ENCODE measurements at regions not wholly inside any gene's neighbourhood (a gene's known extent, or its start where the extent isn't known, plus 50 kb on each side); places are given as distances from the start of the nearest gene placed in this dataset.

DNA sequence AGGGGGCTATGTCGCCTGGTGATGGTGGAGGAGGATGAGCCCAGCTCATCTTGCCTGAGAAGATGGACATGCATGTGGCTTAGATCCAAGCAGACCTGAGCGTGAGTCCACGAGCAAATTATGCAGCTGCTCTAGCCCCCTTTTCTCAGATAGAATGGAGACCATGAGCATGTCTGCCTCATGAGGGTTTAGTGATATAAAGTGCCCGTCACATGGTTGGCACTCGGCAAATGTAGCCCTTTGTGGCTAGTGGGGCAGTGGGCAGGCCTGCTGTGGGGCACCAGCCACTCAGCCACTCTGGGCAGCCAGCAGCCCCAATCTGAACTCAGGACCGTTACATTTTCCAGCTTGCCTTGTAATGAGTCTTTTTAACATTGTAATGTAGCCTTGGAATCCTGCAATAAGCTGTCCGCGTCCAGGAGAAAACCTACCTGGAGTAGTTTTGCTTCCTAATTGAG is 92.1 kb upstream of the HS6ST1 start:
- Histone ChIP-seq H3K36me3 (ENCODE audit: control insufficient read depth, insufficient read depth, low read length) (no peaks in the 10 kb centered on the region), H3K4me3 (ENCODE audit: extremely low read depth, insufficient read depth, low read length, poor library complexity, severe bottlenecking) (no peak overlapping the region), H3K9me3 (ENCODE audit: control insufficient read depth, low read length) (no peaks in the 10 kb centered on the region), H3K4me1 (ENCODE audit: control insufficient read depth, insufficient read depth, low read length, poor library complexity, severe bottlenecking) (peaks cover 34% of the 10 kb centered on the region), H3K27ac (ENCODE audit: low read depth, low read length, severe bottlenecking) (no peak overlapping the region)
- WGBS, 2 experiments (ENCODE audit: insufficient coverage in 2 of 2), result 96 to 99% methylated on average over 5 of the region's 8 CpGs

DNA sequence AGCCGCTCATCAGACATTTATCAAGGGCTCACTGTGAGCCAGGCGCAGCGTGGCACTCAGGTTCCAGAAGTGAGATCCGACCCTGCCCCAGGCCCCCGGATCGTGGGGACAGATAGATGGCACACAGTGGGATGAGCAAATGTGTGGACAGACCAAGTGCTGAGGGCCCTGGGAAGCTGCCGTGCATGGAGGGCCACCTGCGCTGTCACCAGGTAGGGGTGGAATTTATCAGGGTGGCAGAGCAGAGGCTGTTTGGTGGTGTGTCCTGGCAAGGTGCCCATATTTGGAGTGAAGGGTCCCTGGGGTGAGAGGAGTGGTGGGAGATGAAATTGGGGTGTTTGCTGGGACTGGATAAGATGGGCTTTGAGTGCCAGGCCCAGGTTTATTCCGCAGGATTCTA is 92.8 kb upstream of the HS6ST1 start:
- Histone ChIP-seq H3K4me1 (ENCODE audit: control insufficient read depth, insufficient read depth, low read length, poor library complexity, severe bottlenecking) (peaks cover 34% of the 10 kb centered on the region), H3K27ac (ENCODE audit: low read depth, low read length, severe bottlenecking) (no peak overlapping the region), H3K9me3 (ENCODE audit: control insufficient read depth, low read length) (no peaks in the 10 kb centered on the region), H3K36me3 (ENCODE audit: control insufficient read depth, insufficient read depth, low read length) (no peaks in the 10 kb centered on the region), H3K4me3 (ENCODE audit: extremely low read depth, insufficient read depth, low read length, poor library complexity, severe bottlenecking) (no peak overlapping the region)
- 97 to 98% methylated on average over 6 to 8 of the region's 9 CpGs for WGBS, 2 experiments (ENCODE audit: insufficient coverage in 2 of 2)

DNA sequence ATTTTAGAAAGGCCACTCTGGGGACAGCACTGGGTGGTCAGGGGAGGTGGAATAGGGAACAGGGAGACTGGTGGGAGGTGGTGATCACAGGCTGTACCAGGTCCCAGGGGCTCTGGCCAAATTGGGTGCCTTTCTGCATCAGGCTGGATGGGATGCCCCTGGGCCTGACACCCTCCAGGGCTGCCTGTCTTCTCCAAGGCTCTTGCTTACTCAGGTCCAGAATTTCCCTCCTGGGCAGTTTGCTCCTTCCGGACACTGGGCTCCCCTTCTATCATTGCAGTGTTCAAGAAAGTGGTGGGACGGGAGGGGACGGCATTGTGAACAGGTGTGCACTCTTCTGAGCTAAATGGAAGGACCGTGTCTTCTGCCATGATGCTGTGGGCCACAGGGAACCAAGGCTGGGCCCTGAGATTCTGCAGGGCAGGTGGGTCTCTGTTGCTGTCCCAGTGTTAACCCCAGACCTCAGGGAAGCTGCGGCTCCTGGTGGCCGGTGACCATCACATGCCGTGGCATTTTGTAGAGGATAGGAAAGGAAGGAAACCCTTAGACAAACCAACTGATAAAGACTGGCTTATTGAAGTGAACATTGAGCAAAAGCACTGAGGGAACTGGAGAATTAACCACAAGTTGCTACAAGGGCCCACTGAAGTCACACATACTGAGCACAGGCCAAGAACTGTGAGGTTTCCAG is 93.7 kb upstream of the HS6ST1 start:
- Histone ChIP-seq H3K36me3 (ENCODE audit: control insufficient read depth, insufficient read depth, low read length) (no peaks in the 10 kb centered on the region), H3K9me3 (ENCODE audit: control insufficient read depth, low read length) (no peaks in the 10 kb centered on the region), H3K4me3 (ENCODE audit: extremely low read depth, insufficient read depth, low read length, poor library complexity, severe bottlenecking) (no peak overlapping the region), H3K4me1 (ENCODE audit: control insufficient read depth, insufficient read depth, low read length, poor library complexity, severe bottlenecking) (peaks cover 34% of the 10 kb centered on the region), H3K27ac (ENCODE audit: low read depth, low read length, severe bottlenecking) (no peak overlapping the region)
- 95% methylated on average over 6 of the region's 7 CpGs for WGBS, 2 experiments (ENCODE audit: insufficient coverage in 2 of 2)

DNA sequence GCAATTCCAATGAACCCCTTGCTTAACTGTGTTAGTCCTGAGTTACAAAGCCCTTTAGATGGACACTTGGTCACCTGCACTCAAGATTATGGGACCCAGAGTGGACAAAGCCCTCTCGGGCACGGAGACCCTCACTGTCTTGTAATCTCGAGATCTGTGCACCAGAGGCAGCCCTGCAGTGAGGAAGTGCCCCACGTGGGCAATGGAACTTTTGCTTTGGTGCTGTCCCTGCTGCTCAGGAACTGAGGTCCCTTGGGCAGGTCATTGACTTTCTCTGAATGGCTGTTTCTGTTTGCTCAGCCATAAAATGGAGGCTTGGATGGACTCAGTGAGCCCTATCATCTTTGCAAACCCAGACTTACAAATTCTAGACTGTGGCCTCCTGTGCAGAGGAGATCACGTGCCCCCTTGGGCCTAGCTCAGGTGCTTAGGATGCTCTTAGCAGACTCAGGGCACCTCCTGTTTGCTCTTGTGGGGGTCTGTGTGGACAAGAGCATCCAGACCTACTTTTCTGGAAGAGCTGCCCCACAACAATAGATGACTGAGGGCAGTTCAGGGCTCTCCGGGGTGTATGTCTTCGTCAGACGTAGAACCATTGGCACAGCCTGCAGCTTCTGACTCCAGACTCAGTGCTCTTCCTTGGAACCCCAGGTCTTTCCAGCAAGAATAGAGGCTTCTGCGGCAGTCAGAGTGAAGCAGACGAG is 94.5 kb upstream of the HS6ST1 start:
- Histone ChIP-seq H3K9me3 (ENCODE audit: control insufficient read depth, low read length) (no peaks in the 10 kb centered on the region), H3K4me1 (ENCODE audit: control insufficient read depth, insufficient read depth, low read length, poor library complexity, severe bottlenecking) (peaks cover 31% of the 10 kb centered on the region), H3K27ac (ENCODE audit: low read depth, low read length, severe bottlenecking) (no peak overlapping the region), H3K36me3 (ENCODE audit: control insufficient read depth, insufficient read depth, low read length) (no peaks in the 10 kb centered on the region), H3K4me3 (ENCODE audit: extremely low read depth, insufficient read depth, low read length, poor library complexity, severe bottlenecking) (no peak overlapping the region)
- WGBS, 2 experiments (ENCODE audit: insufficient coverage in 2 of 2), result 89 to 91% methylated on average over 9 to 10 of the region's 10 CpGs

DNA sequence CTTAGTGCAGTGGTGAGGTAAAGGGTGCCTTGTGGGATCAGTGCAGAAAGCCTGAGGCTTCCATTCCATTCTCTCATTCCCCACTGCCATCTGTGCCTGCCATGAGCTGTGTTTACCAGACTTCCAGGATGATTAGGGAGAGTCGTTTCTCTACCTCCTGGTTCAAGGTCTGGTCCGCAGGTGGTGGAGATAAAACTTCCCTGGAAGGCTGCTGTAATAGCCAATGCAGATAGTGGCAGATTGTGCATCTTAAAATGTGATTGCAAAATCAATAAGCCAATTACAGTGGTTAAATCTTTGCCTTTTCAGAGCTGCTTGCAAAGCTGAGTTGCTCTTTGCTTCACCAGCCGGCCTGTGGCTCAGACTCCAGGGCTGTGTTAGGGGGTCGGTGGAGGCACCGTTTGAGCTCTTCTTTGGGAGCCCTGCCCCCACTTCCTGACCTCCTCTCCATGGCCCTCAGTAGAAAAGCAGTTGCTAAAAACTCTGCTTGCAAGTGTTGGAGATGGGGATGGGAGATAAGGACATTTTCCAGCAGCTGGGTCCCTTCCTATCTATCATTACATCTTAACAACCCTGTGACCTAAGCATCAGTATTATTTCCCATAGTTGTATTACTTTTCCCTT is 95.2 kb upstream of the HS6ST1 start:
- Histone ChIP-seq H3K4me3 (ENCODE audit: extremely low read depth, insufficient read depth, low read length, poor library complexity, severe bottlenecking) (no peak overlapping the region), H3K4me1 (ENCODE audit: control insufficient read depth, insufficient read depth, low read length, poor library complexity, severe bottlenecking) (peaks cover 24% of the 10 kb centered on the region), H3K9me3 (ENCODE audit: control insufficient read depth, low read length) (no peaks in the 10 kb centered on the region), H3K27ac (ENCODE audit: low read depth, low read length, severe bottlenecking) (no peak overlapping the region), H3K36me3 (ENCODE audit: control insufficient read depth, insufficient read depth, low read length) (no peaks in the 10 kb centered on the region)
- WGBS, 2 experiments (ENCODE audit: insufficient coverage in 2 of 2), result 44% methylated on average over 3 to 4 of the region's 5 CpGs

DNA sequence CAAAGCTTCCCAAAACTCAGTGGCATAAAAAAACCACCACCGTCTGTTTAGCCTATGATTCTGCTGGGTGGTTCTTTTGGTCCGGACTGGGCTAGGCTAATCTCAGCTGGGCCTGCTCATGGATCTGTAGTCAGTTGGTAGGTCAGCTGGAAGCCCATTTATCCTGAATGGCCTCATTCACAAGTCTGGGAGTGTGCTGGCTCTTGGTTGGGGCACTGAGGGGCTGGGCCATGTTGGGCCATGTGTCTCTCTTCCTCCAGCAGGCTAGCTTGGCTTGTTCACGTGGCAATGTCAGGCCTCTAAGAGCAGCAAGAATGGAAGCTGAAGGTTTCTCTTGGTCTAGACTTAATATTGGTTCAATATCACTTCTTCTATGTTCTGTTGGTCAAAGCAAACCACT is 95.7 kb upstream of the HS6ST1 start:
- Histone ChIP-seq H3K9me3 (ENCODE audit: control insufficient read depth, low read length) (no peaks in the 10 kb centered on the region), H3K4me1 (ENCODE audit: control insufficient read depth, insufficient read depth, low read length, poor library complexity, severe bottlenecking) (peaks cover 19% of the 10 kb centered on the region), H3K4me3 (ENCODE audit: extremely low read depth, insufficient read depth, low read length, poor library complexity, severe bottlenecking) (no peak overlapping the region), H3K36me3 (ENCODE audit: control insufficient read depth, insufficient read depth, low read length) (no peaks in the 10 kb centered on the region), H3K27ac (ENCODE audit: low read depth, low read length, severe bottlenecking) (no peak overlapping the region)
- WGBS, 2 experiments (ENCODE audit: insufficient coverage in 2 of 2), result 71 to 91% methylated on average over 2 of the region's 3 CpGs

DNA sequence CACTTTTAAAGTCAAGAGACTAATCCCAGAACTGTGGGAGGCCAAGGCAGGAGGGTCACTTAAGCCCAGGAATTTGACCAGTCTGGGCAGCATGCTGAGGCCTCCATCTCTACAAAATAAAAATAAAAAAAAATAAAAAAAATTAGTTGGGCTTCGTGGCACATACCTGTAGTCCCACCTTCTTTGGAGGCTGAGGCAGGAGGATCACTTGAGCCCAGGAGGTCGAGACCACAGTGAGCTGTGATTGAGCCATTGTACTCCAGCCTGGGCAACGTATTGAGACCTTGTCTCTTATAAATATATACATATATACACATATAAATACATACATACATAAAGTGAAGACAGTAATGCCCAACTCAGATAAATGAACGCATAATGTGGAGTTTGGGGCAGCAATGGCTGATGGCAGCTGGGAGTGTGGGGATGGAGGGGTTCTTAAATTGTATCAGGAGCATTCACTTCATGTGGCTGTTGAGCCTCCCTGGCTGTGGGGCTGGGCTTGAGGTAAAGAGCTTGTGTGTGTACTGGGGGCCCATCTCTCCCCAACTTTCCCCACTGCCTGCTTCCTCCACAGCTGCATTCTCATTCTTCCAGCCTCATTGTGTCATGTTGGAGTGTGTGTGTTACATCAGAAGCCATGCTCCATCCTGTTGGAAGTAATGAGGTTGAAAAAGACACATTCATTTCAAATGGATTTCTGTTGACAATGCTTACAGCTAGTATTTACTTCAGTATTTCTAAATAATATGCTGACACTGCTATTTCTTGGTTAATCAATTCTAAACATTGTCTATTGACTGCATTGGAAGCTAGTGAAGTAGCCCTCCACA is 96.5 kb upstream of the HS6ST1 start:
- no peaks in the 10 kb centered on the region for H3K36me3 ChIP-seq (ENCODE audit: control insufficient read depth, insufficient read depth, low read length)
- WGBS, 2 experiments (ENCODE audit: insufficient coverage in 2 of 2), result 100% methylated on average over 1 of the region's 4 CpGs
- no peak overlapping the region for H3K27ac ChIP-seq (ENCODE audit: low read depth, low read length, severe bottlenecking)
- H3K4me1 ChIP-seq (ENCODE audit: control insufficient read depth, insufficient read depth, low read length, poor library complexity, severe bottlenecking), result peaks cover 15% of the 10 kb centered on the region
- no peaks in the 10 kb centered on the region for H3K9me3 ChIP-seq (ENCODE audit: control insufficient read depth, low read length)
- H3K4me3 ChIP-seq (ENCODE audit: extremely low read depth, insufficient read depth, low read length, poor library complexity, severe bottlenecking), result no peak overlapping the region

DNA sequence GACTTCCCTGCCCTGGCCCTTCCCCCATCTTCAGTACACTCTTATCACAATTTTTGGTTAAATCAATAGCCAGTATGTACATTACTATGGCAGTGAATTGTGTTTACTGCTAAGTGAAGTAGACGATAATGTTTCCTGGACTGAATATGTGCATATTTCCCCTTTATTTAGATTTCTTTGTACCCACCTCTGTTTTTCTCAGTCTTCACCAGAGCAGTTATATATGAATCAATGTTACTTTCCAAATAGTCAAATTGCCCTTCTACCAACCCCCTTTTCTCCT is 97.1 kb upstream of the HS6ST1 start:
- H3K9me3 ChIP-seq (ENCODE audit: control insufficient read depth, low read length), result no peaks in the 10 kb centered on the region

DNA sequence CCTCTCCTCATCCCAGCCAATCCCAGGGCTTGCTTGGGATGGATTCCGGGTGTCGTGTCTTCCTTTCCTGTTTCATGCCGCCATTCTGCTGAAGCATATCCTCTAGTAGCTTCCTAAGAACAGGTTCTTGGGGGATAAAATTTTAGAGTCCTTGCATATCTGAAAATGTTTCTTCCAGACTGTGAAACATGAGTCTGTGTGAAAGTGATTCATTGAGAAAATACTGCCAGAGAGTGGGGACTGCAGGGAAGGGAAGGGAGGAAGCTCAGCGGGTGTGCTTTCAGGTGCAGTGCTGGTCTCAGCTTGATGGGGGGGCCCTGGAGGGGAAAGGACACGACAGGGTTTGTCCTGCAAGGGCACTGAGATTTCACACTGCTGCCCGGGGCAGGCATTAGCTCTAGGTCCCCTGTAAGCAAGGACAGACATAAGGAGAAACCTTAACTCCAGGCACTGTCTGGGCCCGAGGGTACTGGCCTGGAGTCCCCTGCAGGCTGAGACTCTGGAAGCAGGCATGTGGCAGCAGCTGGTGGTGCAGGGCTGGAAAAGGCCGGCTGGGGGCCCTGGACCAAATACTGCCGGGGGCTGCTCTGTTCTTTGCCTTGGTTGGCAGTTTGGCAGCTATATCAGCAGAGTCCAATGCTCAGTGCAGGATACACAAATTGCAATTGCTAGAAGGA is 97.6 kb upstream of the HS6ST1 start:
- Histone ChIP-seq H3K4me3 (ENCODE audit: extremely low read depth, insufficient read depth, low read length, poor library complexity, severe bottlenecking) (no peak overlapping the region), H3K9me3 (ENCODE audit: control insufficient read depth, low read length) (no peaks in the 10 kb centered on the region), H3K4me1 (ENCODE audit: control insufficient read depth, insufficient read depth, low read length, poor library complexity, severe bottlenecking) (peaks cover 15% of the 10 kb centered on the region), H3K36me3 (ENCODE audit: control insufficient read depth, insufficient read depth, low read length) (no peaks in the 10 kb centered on the region), H3K27ac (ENCODE audit: low read depth, low read length, severe bottlenecking) (no peak overlapping the region)
- WGBS, 2 experiments (ENCODE audit: insufficient coverage in 2 of 2), result 57 to 84% methylated on average over 6 to 7 of the region's 9 CpGs

More for the DNA sequence above, 97.1 kb upstream of the HS6ST1 start:
- Histone ChIP-seq H3K4me1 (ENCODE audit: control insufficient read depth, insufficient read depth, low read length, poor library complexity, severe bottlenecking) (peaks cover 15% of the 10 kb centered on the region), H3K27ac (ENCODE audit: low read depth, low read length, severe bottlenecking) (no peak overlapping the region), H3K4me3 (ENCODE audit: extremely low read depth, insufficient read depth, low read length, poor library complexity, severe bottlenecking) (no peak overlapping the region), H3K36me3 (ENCODE audit: control insufficient read depth, insufficient read depth, low read length) (no peaks in the 10 kb centered on the region)
- no CpG with 5 or more reads among the region's 1 CpG for WGBS, 2 experiments (ENCODE audit: insufficient coverage in 2 of 2)

DNA sequence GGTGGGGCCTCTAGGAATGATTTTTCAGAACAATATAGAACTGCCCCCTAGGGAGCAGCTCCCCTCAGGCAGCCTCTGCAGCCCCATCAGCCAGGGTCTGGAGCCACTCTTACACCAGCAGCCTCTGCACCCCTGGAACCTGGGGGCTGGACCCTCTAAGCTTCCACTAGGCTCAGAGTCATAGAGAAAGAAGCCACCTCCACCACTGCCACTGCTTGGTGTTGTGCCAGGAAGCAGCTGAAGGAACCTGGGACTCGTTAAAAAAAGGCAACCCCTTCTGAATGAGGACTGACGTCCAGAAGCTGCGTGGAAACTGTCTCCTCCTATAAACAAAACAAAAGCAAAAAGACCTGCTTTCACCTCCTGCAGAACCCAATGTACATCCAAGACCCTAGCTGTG is 98.1 kb upstream of the HS6ST1 start:
- Histone ChIP-seq H3K36me3 (ENCODE audit: control insufficient read depth, insufficient read depth, low read length) (no peaks in the 10 kb centered on the region), H3K4me1 (ENCODE audit: control insufficient read depth, insufficient read depth, low read length, poor library complexity, severe bottlenecking) (peaks cover 15% of the 10 kb centered on the region), H3K27ac (ENCODE audit: low read depth, low read length, severe bottlenecking) (no peak overlapping the region), H3K9me3 (ENCODE audit: control insufficient read depth, low read length) (peaks cover 1% of the 10 kb centered on the region), H3K4me3 (ENCODE audit: extremely low read depth, insufficient read depth, low read length, poor library complexity, severe bottlenecking) (no peak overlapping the region)
- WGBS, 2 experiments (ENCODE audit: insufficient coverage in 2 of 2), result 60 to 86% methylated on average over 1 to 3 of the region's 3 CpGs
